Stimulated activated naive CD8-positive, alpha-beta T cell treated with anti-CD3 and anti-CD28 coated beads, Interleukin-15, Interleukin-2, amounts not matched to agents 100 U/mL and 50 U/mL, for 24 hours (primary cell): ENCODE measurements at regions not wholly inside any gene's neighbourhood (a gene's known extent, or its start where the extent isn't known, plus 50 kb on each side); places are given as distances from the start of the nearest gene placed in this dataset.
"Not testable (repeated sequence)": the region's sequence is repeated elsewhere in the genome, so short reads cannot be mapped to it uniquely, and the experiment has no call there.

Source experiments
- ATAC-seq: fragments of 150-1000 bp; cut with Tn5 transposase; one replicate; pipeline ENCODE4 v1.10.0; 2021
- DNase-seq: peaks from one replicate; pipeline ENCODE4 v3.0.0; 2021

GRCh38 chr9:42239445-42240260, 56.2 kb downstream of the SPATA31A6 start:
- DNase-seq = not testable (repeated sequence)

GRCh38 chr9:42240261-42240579, 56.8 kb downstream of the SPATA31A6 start:
- DNase-seq, ATAC-seq: not testable (repeated sequence)

More at GRCh38 chr9:42239445-42240260, 56.2 kb downstream of the SPATA31A6 start:
- ATAC-seq = not testable (repeated sequence)

GRCh38 chr9:42243211-42243610, 59.8 kb downstream of the SPATA31A6 start:
- not testable (repeated sequence) for DNase-seq, ATAC-seq

- not testable (repeated sequence) for ATAC-seq, DNase-seq
Measured at GRCh38 chr9:42243822-42244221, 60.4 kb downstream of the SPATA31A6 start.

- DNase-seq, ATAC-seq: not testable (repeated sequence)
Measured at GRCh38 chr9:42268729-42269128, 85.3 kb downstream of the SPATA31A6 start.

- DNase-seq, ATAC-seq: not testable (repeated sequence)
Measured at GRCh38 chr9:42269171-42269570, 85.7 kb downstream of the SPATA31A6 start.

GRCh38 chr9:42273191-42273590, 89.7 kb downstream of the SPATA31A6 start:
- not testable (repeated sequence) for ATAC-seq, DNase-seq

- no peak for ATAC-seq
- DNase-seq = no peak
Measured at GRCh38 chr9:42275141-42275540, 91.7 kb downstream of the SPATA31A6 start.

- DNase-seq = not testable (repeated sequence)
Measured at GRCh38 chr9:42282531-42283178, 99.2 kb downstream of the SPATA31A6 start.

GRCh38 chr9:42283179-42283543, 99.7 kb downstream of the SPATA31A6 start:
- not testable (repeated sequence) for ATAC-seq, DNase-seq

More at GRCh38 chr9:42282531-42283178, 99.2 kb downstream of the SPATA31A6 start:
- not testable (repeated sequence) for ATAC-seq

GRCh38 chr9:42286145-42286845, 102.8 kb downstream of the SPATA31A6 start:
- DNase-seq, ATAC-seq: not testable (repeated sequence)

GRCh38 chr9:42288002-42288864, 104.8 kb downstream of the SPATA31A6 start:
- DNase-seq, ATAC-seq: not testable (repeated sequence)

- not testable (repeated sequence) for DNase-seq, ATAC-seq
Measured at GRCh38 chr9:42288865-42289229, 105.4 kb downstream of the SPATA31A6 start.

- not testable (repeated sequence) for ATAC-seq, DNase-seq
Measured at GRCh38 chr9:42300124-42300523, 116.7 kb downstream of the SPATA31A6 start.

- ATAC-seq, DNase-seq: not testable (repeated sequence)
Measured at GRCh38 chr9:42306625-42307024, 123.2 kb downstream of the SPATA31A6 start.

GRCh38 chr9:42307449-42307848, 124.0 kb downstream of the SPATA31A6 start:
- ATAC-seq = not testable (repeated sequence)

GRCh38 chr9:42310972-42311371, 127.5 kb downstream of the SPATA31A6 start:
- not testable (repeated sequence) for DNase-seq, ATAC-seq

More at GRCh38 chr9:42307449-42307848, 124.0 kb downstream of the SPATA31A6 start:
- DNase-seq = not testable (repeated sequence)

- ATAC-seq, DNase-seq: not testable (repeated sequence)
Measured at GRCh38 chr9:42316026-42316425, 132.6 kb downstream of the SPATA31A6 start.

- not testable (repeated sequence) for ATAC-seq, DNase-seq
Measured at GRCh38 chr9:42317677-42318076, 134.2 kb downstream of the SPATA31A6 start.

GRCh38 chr9:42323084-42323809, 139.8 kb downstream of the SPATA31A6 start:
- not testable (repeated sequence) for DNase-seq, ATAC-seq
